Hematopoietic multipotent progenitor cell treated with erythropoietin and hydrocortisone succinate and interleukin-3 and kit ligand, for 15 days (in vitro differentiated cells): ENCODE measurements at regions not wholly inside any gene's neighbourhood (a gene's known extent, or its start where the extent isn't known, plus 50 kb on each side); places are given as distances from the start of the nearest gene placed in this dataset.
"Not testable (repeated sequence)": the region's sequence is repeated elsewhere in the genome, so short reads cannot be mapped to it uniquely, and the experiment has no call there.

Experiments
- DNase-seq: peaks from one replicate; pipeline ENCODE4 v3.0.0-alpha.2; 2015; ENCODE audit warnings: low spot score

GRCh38 chr7:110397927-110398660, 692.8 kb upstream of the LRRN3 start:
- DNase-seq: no peak

DNA sequence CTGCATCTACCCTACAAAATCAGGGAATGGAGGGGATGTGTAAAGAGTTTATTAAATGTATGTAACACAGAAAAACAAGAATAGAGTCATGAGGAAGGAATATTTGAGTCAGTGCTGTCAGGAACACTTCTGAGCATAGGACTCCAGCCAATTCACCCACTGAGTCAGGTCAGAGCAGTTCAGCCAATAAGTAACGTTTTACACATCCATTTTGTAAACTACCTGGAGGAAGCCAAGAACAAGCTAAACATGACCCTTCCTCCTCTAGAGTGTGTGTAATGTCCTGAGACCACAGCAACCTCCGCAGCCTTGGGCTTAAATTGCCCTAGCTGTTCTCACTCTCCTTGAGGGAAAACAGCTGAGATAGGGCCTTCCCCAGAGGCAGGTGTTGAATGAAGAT, 691.5 kb upstream of the LRRN3 start:
- no peak for DNase-seq

DNA sequence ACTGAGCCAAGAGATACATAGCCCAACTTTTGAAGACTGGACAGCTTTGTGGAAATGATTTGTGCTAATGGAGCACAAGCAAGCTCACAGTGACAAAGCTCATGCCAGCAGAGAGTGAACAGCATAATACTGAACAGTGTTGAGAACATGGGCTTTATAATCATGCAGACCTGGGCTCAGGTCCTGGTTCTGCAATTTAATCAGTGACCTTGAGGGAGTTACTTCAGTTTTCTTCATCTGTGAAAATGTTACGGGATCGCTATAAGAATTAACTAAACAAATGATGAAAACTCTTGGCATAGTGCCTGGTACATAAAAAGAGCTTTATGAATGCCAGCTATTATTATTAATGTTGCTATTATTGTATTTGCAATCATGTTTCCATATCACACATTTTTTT, 690.5 kb upstream of the LRRN3 start:
- no peak for DNase-seq

DNA sequence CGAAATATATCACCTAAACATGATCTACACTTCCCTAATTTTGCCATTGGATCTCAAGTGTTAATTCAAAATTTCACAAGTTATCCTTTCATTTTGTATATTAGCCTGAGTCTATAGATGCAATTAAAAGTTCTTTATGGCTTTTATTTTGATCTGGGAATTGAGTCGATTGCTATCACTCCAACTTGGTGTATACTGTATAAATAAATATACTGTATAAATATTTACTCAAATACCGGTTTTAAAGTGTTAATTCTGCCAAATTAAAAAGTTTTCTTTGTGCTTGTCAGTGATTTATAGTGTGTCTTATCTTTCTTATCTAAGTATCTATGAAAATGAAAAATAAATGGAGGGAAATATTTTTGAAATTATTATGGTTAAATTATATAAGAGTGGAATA, 683.7 kb upstream of the LRRN3 start:
- no peak for DNase-seq

GRCh38 chr7:110407706-110408105, 683.2 kb upstream of the LRRN3 start:
- DNase-seq: no peak

DNA sequence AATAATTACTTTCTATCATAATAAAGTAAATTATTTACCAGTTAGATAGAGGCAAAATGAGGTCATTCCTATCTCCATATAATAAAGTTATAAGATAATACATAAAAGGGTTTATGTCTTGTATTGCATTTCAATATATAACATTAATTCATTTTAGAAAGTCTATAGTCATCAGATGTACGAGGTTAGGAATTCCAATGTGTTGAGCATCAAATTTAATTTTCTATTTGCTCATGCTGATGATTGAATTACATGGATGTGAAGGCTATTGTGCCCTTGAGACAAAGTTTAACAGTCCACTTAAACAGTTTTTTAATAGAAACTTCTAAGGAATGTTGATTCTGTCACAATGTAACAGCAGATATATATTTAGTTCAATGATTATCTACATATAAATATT, 678.3 kb upstream of the LRRN3 start:
- no peak for DNase-seq

DNA sequence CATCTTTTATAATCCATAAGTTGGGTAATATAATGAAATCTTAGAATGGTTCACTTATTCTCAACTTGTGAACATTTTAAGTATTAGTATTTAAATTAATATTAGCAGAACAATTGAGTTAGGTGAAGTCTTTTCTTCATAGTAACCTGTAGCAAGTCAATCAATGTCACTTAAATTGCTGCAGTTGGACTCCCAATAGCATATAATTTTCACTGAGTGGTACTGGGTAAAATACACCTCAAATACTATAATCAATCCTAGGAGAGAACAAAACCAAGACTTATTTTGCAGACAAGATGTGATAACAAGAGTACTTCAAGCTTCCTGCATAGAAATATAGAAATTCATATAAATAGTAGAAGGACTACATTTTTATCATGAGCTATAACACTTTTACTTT, 677.9 kb upstream of the LRRN3 start:
- no peak for DNase-seq

- DNase-seq: no peak
Observed at GRCh38 chr7:110417611-110418010, 673.3 kb upstream of the LRRN3 start.

DNA sequence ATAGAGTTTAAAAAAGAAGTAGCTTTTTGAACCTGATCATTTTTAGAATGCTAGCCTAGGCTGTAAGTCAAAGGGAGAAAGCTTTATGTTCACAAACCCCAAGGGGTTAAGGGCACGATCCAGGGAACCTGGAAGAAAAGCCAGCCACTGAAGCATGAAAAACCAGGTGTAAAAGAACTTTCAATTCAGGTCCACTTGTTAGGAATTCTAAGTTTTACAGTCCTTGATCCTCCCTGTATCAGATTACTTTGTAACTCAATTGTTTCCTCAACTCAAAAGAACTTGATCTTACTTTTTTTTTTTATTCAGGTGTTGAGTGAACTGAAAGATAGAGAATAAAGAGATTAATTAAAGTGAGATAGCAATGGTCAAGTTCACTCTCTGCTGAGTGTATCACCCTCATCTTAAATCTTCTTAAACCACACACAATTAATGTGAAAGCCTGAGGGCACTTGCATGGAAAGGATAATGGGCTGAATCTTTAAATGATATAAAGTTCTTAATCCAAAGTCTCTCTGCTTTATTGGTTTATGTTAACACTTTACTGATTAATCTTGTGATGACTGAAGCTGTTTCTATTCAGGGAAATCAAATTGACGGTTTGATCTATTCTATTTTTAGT, 672.2 kb upstream of the LRRN3 start:
- DNase-seq: no peak

DNA sequence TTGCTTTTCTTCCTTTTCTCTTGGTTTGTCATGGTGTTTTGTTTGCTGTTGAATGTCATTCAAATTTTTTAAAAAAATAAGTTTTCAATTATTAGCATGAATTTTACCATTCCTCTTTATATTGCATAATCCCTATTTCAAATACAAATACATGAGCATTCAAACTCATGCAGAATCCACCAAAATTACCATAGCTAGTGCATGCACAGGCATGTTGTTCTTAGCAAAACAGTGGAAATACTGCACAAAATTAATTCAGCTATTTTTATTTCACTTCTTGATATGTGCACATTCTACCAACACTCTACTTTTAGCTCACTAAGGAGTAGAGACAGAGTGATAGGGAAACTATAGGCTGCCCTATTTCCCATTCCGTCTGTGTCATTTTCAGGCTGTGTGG, 670.1 kb upstream of the LRRN3 start:
- DNase-seq: no peak

GRCh38 chr7:110421490-110422241, 669.3 kb upstream of the LRRN3 start:
- no peak for DNase-seq

GRCh38 chr7:110432061-110432553, 658.8 kb upstream of the LRRN3 start:
- DNase-seq: no peak

DNA sequence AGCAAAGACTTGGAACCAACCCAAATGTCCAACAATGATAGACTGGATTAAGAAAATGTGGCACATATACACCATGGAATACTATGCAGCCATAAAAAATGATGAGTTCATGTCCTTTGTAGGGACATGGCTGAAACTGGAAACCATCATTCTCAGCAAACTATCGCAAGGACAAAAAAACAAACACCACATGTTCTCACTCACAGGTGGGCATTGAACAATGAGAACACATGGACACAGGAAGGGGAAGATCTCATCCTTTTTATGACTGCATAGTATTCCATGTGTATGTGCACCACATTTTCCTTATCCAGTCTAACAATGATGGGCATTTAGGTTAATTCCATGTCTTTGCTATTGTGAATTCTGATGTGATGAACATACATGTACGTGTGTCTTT, 652.0 kb upstream of the LRRN3 start:
- not testable (repeated sequence) for DNase-seq

DNA sequence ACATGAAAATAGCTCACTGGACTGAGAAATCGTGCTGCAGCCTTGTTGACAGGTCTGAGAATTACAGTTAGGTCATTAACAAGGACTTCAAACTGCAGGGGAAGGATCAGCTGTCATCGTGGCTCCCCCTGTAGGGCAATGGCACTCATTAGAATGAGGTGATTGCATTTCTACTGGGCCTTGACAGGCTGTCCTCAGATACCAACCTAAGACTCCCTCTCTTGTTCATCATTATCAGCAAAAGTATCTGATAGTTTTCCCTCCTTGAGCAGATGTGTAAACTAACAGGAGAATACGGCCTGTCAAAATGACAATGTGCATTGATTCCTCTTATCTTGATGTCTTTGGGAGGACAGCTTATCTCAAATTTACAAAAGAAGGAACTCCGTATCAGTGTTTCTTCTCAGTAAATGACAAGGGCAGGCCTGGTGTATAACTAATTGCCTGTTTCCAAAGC, 648.5 kb upstream of the LRRN3 start:
- DNase-seq: no peak

GRCh38 chr7:110446658-110447057, 644.3 kb upstream of the LRRN3 start:
- no peak for DNase-seq

- DNase-seq: no peak
Observed at GRCh38 chr7:110448918-110449317, 642.0 kb upstream of the LRRN3 start.

- no peak for DNase-seq
Observed at GRCh38 chr7:110454713-110455112, 636.2 kb upstream of the LRRN3 start.

- no peak for DNase-seq
Observed at GRCh38 chr7:110461621-110462020, 629.3 kb upstream of the LRRN3 start.

GRCh38 chr7:110470420-110470819, 620.5 kb upstream of the LRRN3 start:
- no peak for DNase-seq

DNA sequence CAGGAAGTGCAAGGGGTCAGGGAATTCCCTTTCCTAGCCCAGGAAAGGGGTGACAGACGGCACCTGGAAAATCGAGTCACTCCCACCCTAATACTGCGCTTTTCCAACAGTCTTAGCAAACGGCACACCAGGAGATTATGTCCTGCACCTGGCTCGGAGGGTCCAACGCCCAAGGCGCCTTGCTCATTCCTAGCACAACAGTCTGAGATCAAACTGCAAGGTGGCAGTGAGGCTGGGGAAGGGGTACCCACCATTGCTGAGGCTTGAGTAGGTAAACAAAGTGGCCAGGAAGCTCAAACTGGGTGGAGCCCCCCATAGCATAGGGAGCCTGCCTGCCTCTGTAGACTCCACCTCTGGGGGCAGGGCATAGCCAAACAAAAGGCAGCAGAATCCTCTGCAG, 618.5 kb upstream of the LRRN3 start:
- DNase-seq: not testable (repeated sequence)

DNA sequence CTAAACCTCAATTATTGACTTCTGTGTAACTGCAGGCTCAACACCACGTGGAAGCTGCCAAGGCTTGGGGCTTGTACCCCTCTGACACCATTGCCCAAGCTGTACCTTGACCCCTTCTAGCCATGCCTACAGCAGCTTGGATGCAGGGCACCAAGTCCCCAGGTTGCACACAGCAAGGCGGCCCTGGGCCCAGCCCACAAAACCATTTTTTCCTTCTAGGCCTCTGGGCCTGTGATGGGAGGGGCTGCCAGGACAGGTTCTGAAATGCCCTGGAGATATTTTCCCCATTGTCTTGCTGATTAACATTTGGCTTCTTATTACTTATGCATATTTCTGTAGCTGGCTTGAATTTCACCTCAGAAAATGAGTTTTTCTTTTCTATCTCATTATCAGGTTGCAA, 610.0 kb upstream of the LRRN3 start:
- no peak for DNase-seq

GRCh38 chr7:110483553-110483952, 607.4 kb upstream of the LRRN3 start:
- DNase-seq: no peak

DNA sequence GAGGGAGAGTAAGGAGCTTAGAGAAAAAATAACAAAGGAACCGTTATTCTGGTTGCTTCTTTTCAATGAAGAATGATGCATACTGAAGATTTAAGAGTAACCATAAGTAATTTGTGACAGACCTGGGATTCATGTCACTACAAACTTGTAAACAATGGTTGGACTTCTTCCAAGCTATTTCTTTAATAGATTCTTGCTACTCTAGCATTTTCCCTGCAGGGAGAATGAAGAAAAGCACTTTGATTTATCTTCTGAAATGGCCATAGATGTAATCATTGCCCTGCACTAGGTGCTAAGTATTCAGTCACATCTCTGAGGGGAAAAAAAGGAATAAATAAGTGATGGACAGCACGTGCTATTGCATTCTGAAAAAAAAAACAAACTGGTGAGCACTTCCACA, 606.6 kb upstream of the LRRN3 start:
- DNase-seq: no peak
